GM18907 (cell line): ENCODE measurements at regions not wholly inside any gene's neighbourhood (a gene's known extent, or its start where the extent isn't known, plus 50 kb on each side); places are given as distances from the start of the nearest gene placed in this dataset.
"Not testable (repeated sequence)": the region's sequence is repeated elsewhere in the genome, so short reads cannot be mapped to it uniquely, and the experiment has no call there.

Experiments
- ATAC-seq: cut with Tn5 transposase; IDR thresholded peaks from one replicate; pipeline ENCODE4 v1.9.1; 2021; ENCODE audit warnings: mild to moderate bottlenecking, moderate library complexity; ENCODE audit not compliant: unreplicated experiment

DNA sequence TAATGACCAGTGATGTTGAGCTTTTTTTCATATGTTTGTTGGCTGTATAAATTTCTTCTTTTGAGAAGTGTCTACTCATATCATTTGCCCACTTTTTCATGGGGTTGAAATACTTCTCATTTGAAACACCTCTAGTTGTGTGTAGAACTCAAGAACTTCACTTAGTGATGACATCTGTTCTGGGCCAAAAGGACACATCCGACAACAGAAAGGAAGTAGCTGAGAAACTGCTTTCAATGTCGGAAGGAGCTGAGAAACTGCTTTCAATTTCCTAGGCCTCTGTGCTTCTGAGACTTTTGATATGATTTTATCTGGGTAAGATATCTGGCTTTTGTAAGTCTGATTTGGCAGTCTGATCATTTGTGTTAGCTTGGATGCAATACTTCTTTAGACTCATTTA, 635.3 kb downstream of the TMTC2 start:
- no peak for ATAC-seq

DNA sequence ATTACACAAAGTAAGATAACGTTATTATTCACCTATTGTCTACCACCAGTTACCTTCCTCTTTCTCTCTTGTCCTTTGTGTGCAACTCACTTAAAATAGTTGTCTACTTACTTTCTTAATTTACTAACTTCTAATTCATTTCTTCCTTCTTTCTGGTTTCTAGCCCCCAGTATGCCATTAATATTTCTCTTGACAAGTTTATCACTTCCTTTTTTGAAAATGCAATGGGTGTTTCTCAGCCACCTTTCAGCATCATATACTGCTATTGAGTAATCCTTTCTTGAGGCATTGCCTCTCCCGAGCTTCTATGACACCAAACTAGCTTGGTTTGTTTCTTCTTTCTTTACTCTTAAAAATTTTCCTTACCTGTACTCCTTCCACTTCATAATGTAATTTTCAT, 633.6 kb downstream of the TMTC2 start:
- no peak for ATAC-seq

DNA sequence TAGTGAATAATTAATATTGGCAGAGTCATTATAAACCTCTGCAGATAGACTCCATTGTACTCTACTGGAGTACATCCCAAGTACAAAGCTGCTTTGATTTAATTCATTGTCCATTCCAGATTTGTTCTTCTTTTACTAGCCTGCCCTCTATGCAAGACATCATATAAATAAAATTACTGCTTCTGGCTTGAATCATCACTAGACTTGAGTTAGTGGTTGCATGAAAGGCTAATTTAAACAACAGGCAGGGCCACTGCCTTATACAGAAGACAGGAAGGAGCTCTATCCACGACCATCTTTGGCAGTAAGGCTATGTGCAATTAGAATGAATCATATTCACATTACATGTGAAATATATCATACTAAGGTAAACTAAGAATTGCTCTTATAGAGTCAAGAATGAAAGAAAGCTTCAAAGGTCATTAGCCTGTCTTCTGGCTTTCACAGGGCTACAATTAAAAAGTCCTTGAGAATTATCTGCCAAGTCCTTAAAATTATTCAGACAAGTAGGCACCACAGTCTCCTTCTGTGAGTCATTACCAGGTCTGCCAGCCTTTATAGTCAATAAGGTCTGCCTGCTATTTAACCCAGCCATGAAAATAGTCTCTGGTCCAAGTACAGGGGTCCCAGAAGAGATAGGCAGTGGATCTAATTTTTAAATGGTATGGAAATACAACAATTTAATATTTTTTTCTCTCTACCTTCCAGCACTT, 631.8 kb downstream of the TMTC2 start:
- ATAC-seq = no peak

DNA sequence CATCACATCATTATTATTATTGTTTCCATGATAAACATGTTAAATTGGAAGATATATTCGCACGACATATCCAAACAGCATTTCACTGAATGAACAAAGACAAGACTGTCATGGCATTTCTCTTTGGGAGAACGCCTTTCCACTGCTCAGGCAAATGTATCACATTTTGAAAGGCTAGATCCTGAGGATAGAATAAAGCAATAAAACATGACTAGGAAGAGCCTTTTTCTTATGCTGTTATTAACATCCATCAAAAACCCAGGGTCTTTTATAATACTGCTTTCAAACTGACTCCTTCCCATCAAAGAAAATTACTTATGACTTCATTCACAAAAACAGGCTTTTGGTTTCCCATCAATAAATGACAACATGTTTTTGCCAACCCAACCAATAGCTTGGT, 630.9 kb downstream of the TMTC2 start:
- ATAC-seq = no peak

DNA sequence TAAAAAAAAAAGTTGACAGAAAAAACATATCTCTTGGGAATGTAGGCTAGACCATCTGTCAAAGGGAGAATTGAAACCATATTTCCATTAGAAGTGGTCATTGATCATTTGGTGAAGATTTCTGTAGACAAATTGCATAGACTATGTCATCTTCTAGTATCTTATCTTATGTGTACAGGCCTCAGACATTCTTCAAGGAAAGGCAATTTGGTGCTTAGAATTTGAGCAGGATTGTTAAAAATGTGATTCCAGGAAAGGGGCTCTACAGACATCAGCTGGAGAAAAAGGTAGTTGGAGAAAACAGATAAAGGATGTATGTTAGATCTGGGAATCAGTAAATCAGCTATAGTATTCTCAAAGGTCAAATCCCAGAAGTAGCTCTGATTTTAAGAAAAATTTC, 627.1 kb downstream of the TMTC2 start:
- ATAC-seq = no peak

DNA sequence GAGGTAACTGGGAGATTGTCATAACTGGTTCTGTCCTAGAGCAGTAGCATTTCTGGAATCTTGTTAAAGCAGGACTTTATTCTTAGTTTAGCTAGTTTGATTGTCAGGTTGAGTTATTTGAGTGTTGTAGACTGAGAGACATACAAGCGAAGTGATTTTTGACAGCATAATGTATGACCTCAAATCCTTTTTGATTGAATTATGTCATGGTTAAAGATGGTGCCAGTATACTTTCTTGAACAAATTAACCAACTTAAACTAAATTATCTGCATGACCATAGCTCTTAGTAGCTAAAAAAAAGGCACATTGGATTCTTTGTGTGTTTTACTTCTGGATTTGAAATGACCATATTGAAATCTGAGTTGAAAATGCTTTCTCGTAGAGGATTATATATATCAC, 626.6 kb downstream of the TMTC2 start:
- no peak for ATAC-seq

DNA sequence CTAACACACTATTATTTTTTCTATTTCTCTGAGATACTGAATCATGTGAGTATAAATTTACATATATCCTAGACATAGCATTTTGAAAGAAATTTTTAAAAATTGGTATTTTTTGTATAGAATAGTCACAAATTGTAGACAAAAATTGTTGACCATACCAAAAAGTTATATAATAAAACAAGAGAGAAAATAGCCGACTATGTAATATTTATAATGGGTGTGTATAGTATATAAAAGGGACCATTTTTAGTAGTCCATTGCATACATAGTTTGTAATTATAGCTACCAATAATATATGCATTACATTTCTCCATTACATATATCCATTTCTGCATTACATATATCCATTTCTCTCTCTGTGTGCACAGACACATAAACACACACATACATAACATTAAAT, 590.2 kb downstream of the TMTC2 start:
- no peak for ATAC-seq

DNA sequence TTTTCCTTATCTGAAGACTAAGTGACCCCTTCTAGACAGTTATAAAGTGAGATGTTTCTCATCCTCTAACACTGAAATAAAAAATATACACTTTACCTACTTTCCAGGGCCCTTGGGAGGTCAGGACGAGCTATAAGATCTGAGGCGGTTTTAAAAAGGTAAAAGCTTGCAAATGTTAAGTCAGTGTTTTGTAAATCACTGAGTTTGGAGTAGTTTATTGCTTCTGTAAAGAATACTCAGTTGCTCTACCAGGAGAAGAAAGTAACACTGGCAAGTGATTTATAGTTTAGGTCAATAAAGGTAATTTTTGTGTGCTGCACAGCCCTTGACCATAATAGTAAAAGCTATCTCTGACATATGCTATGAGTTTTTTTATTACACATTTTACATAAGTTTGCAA, 584.5 kb downstream of the TMTC2 start:
- ATAC-seq = no peak

DNA sequence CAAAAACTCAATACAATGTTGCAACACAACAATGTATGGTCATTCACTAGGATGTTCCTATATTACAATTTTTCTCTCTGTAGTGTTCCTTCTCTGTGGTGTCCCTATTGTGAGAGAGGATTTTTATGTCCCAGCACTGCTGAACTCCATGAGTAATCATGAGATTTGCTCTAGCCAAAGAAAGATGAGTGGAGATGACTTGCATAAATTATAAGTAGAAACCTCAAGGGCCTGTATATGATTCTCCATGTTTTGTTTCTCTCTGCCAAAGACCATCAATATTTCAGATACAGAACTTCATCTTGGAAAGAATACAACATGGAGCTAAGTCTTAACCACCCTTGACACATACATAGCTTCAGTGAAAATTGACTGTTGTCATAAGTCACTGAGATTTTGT, 579.1 kb downstream of the TMTC2 start:
- no peak for ATAC-seq

DNA sequence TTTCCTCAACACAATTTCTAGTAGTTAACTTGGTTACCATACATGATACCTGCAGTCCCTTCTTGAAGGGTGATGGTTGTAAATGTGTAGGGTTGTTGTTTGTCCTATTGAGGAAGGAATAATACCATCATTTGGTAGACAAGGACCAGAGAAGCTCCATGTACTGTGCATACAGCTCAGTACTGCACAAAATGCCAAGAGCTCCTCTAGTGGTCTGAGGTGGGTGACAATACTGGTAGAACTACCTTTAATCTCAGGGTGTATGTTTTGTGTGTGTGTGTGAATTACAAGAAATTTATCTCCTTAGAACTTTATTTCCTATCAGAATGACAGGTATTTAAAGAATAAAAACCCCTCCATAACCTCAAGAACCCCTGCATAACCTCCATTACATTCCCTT, 575.3 kb downstream of the TMTC2 start:
- no peak for ATAC-seq

DNA sequence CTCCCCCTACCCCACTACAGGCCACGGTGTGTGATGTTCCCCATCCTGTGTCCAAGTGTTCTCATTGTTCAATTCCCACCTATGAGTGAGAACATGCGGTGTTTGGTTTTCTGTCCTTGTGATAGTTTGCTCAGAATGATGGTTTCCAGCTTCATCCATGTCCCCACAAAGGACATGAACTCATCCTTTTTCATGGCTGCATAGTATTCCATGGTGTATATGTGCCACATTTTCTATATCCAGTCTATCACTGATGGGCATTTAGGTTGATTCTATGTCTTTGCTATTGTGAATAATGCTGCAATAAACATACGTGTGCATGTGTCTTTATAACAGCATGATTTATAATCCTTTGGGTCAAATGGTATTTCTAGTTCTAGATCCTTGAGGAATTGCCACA, 573.4 kb downstream of the TMTC2 start:
- ATAC-seq = not testable (repeated sequence)

DNA sequence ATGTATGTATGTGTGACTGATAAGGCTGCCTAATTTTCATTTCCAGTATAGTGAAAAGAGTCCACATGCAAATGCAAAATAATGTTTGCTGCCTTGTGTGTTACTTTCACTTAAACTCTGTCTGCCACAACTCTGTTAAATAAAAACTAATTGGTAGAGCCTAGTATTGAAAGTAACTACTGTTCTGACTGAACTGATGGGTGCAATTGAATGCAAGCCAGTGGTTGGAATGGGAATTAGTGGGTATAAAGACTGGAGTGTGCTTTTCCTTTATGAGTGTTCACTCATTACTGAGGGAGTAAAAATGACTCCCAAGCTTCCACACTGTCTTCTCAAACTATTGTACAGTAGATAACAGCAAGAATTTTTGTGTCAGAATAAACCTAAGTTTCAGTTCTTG, 571.0 kb downstream of the TMTC2 start:
- ATAC-seq = no peak

DNA sequence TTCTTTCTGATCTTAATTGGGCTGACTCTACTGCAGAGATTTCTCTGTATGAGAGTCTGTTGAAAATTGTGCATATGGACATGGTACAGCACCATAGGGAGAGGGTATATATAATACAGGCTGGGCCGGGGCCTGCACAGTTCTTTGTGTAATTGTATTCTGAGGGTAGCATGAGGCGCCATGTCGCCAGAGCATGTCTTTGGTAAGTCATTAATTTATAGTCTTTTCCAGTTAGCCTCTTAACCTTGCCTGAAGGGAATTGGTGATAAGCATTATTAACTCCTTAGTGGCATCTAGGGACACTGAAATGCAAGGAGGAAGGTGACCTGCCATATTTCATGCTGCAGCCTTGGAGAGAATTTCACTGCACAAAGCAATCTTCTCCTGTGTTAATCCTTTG, 569.9 kb downstream of the TMTC2 start:
- no peak for ATAC-seq

DNA sequence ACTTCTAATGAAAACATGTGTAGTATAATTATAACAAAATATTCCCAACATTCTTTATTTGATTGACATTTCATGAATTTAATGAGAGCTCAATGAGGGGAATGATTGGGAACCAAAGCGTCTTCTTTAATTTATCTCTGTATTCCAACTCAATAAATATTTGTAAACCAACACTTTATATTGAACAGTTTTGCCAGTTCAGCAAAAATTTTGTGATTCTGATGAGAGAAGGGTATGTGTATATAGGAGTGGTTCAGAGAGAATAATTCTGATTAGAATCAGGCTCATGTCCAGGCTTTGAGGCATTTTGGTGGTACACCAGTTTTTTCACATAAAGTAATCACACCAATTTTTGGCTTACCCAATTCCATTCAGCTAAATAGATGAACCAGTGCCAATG, 564.2 kb downstream of the TMTC2 start:
- no peak for ATAC-seq

DNA sequence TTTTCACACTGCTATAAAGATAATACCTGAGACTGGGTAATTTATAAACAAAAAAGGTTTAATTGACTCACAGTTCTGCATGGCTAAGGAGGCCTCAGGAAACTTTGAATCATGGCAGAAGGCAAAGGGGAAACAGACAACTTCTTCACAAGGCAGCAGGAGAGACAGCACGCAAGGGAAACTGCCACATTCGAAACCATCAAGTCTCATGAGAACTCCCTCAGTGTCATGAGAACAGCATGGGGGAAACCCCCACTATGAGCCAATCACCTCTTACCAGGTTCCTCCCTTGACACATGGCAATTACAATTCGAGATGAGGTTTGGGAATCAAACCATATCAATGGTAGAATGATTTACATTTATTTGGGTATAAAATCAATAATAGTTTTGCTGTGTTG, 558.5 kb downstream of the TMTC2 start:
- no peak for ATAC-seq

DNA sequence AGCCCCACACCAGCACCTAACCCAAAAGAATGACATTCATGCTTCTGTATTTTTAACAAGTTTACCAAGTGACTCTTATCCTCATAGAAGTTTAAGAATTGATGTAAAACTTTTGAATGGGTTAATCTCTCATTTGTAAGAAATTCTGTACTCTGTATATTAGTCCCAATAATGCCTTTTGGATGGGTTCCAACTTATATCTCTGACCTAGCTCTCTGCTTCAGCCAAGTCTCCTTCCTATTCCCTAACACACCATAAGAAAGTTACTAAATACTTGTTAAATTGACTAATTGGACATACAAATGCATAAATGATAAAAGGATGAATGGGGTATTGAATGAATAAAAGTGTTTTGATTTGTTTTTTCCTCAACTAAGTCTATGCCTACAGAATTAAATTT, 557.3 kb downstream of the TMTC2 start:
- no peak for ATAC-seq

DNA sequence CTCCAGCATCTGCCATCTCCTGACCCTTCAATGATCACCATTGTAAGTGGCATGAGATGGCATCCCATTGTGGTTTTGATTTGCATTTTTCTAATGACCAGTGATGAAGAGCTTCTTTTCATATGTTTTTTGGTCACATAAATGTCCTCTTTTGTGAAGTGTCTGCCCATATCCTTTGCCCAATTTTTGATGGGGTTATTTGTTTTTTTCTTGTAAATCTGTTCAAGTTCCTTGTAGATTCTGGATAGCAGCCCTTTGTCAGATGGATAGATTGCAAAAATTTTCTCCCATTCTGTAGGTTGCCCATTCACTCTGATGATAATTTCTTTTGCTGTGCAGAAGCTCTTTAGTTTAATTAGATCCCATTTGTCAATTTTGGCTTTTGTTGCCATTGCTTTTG, 547.3 kb downstream of the TMTC2 start:
- ATAC-seq = not testable (repeated sequence)

DNA sequence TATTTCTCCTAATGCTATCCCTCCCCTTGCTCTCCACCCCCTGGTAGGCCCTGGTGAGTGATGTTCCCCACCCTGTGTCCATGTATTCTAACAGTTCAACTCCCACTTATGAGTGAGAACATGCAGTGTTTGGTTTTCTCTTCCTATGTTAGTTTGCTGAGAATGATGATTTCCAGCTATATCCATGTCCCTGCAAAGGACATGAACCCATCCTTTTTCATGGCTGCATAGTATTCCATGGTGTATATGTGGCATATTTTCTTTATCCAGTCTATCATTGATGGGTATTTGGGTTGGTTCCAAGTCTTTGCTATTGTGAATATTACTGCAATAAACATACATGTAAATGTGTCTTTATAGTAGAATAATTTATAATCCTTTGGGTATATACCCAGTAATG, 540.3 kb downstream of the TMTC2 start:
- not testable (repeated sequence) for ATAC-seq

DNA sequence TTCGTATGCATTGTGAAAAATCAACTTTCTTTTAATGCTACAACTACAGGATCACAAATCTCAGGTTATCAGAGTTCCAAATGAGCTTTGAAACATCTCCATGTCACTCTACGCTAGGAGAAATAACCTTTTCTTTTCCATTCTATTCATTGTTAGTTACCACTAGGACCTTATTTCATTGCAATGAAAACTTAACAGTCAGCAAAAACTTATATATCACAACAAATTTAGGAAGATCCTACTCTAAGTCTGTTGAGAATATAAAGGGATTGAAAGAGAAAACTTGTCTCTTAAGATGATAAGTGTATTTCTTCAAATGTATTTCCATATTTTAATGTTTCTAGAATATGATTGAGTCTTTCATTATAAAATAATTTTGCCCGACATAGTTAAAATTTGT, 539.1 kb downstream of the TMTC2 start:
- no peak for ATAC-seq

DNA sequence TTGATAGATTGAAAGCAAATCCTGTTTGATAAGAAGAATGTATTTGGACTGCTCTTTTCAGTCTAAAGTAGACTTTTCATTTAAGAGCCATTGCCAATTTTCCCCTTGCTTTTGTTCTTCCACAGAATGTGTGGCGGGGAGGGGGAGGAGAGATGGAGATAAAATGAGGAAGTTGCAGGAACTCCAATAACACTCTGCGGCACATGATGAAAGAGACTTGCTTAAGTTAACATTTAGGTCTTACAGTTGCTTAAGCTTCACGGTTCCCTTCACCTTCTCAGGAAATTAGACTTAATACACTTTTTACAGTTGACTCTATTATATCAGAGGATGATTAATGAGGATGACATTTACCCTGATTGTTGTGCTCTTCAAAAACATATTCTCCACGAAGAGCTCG, 537.3 kb downstream of the TMTC2 start:
- no peak for ATAC-seq

DNA sequence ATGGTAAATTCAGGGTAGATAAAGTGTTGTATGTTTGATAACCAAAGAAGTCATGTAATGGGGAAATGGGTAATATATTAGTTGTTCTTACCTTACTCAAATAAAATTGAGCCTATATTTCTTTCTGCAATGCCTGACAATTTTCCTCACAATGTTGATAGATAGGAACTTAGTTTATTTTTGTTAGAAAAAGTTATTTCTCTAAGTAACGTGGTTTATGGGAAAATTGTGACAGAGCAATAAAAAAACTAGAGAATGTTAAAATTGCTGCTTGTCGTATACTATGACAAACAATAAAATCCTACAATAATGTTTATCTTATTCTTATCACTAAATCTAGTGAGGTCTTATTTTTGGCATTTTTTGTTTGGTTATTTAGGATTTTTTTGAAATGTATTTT, 534.1 kb downstream of the TMTC2 start:
- no peak for ATAC-seq

DNA sequence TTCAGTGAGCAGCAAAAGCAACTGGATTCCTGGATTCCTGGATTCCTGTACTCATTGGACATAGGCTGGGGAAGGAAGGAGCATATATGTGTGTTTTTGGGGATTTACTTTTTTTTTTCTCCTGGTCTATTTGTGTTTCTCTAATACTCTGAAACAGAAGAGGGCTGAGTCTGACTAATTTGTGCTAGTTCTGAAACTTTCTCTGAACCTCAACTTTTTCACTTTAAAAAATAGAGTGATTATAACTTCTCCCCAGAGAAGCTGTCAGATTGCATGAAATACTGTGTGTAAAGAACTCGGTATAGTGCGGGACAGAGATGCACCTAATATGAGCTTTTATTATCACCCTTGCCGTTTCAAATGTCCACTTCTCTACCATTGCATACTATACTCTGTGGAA, 529.5 kb downstream of the TMTC2 start:
- no peak for ATAC-seq

DNA sequence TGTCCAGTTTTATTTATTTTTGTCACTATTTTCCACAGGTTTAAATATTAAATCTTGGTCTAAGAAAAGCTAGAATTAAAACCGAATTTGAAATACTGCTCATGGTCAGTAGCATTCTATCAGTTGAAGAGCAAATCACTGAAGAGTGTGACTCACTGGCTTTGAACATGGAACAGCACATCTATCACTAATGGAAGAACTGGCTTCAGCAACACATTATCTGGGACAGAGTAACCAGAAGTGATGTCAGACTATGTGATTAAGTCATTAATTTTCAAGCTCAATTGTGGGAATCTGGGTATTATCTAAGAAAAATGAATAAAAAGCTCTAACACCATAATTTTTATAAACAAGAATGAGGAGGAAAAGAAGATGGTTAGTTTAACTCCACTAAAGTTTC, 527.5 kb downstream of the TMTC2 start:
- ATAC-seq = no peak
